ENCODE measurements at regions not wholly inside any gene's neighbourhood (a gene's known extent, or its start where the extent isn't known, plus 50 kb on each side); places are given as distances from the start of the nearest gene placed in this dataset.

- TF ChIP-seq SP1 (IDR thresholded peaks at IDR 0.05) (no peak), SP1 (CRISPR knock-in tag; IDR thresholded peaks at IDR 0.05) (no peak), CTCF (CRISPR knock-in tag; IDR thresholded peaks at IDR 0.05) (no peak), PBX3 (CRISPR knock-in tag; IDR thresholded peaks at IDR 0.05; ENCODE audit: borderline replicate concordance) (no peak), FOXP4 (CRISPR knock-in tag; IDR thresholded peaks at IDR 0.05) (no peak), AGO2 (optimal IDR thresholded peaks at IDR 0.05; ENCODE audit: low read depth, low read length) (no peak), ZKSCAN1 (IDR thresholded peaks at IDR 0.05; ENCODE audit: low read length) (no peak), PRDM10 (CRISPR knock-in tag; IDR thresholded peaks at IDR 0.05; ENCODE audit: low read depth) (no peak), ZBTB37 (CRISPR knock-in tag; IDR thresholded peaks at IDR 0.05) (no peak), ZFP62 (CRISPR knock-in tag; IDR thresholded peaks at IDR 0.05) (no peak), GABPA (IDR thresholded peaks at IDR 0.05; ENCODE audit: low read depth, low read length) (no peak), GABPA (CRISPR knock-in tag; IDR thresholded peaks at IDR 0.05; ENCODE audit: low read depth) (no peak), THRA (CRISPR knock-in tag; IDR thresholded peaks at IDR 0.05; ENCODE audit: borderline replicate concordance) (no peak), CCDC6 (CRISPR knock-in tag; IDR thresholded peaks at IDR 0.05) (no peak), ZBTB2 (CRISPR knock-in tag; IDR thresholded peaks at IDR 0.05; ENCODE audit: low read depth) (no peak)
Observed at GRCh38 chr6:2416128-2416712, 170.8 kb upstream of the GMDS start.
